ENCODE measurements at regions not wholly inside any gene's neighbourhood (a gene's known extent, or its start where the extent isn't known, plus 50 kb on each side); places are given as distances from the start of the nearest gene placed in this dataset.

DNA sequence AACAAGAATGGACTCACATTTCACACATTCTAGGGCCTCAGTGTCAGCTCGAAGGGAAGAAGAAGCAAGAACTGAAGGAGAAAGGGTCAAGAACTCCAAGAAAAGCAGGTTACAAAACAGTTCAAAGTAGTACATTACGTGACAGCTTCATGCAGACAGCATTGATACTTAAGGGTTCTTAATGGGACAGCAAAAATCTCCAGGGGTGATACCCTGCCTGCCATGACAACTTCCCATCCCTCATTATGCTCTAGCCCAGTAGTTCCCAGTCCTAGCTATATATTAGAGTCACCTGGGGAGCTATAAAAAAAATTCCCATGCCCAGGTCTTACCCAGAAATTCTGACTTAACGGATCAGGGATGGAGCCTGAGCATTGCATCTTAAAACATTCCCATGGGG is 51.2 kb upstream of the PROX1 start:
- TF ChIP-seq FOXK2 (IDR thresholded peaks at IDR 0.05) (no peak), SP1 (IDR thresholded peaks at IDR 0.05) (no peak), BHLHE40 (IDR thresholded peaks at IDR 0.05; ENCODE audit: borderline replicate concordance) (no peak), HDGF (IDR thresholded peaks at IDR 0.05; ENCODE audit: borderline replicate concordance) (no peak)
